Aorta (tissue), 5 donors: ENCODE measurements at regions not wholly inside any gene's neighbourhood (a gene's known extent, or its start where the extent isn't known, plus 50 kb on each side); places are given as distances from the start of the nearest gene placed in this dataset.

Experiments
- ATAC-seq: fragments of 200-7000 bp; cut with Tn5 transposase; one replicate; pipeline ENCODE4 v1.9.1; 2022; ENCODE audit warnings: moderate library complexity; ENCODE audit not compliant: low FRiP score
- DNase-seq, 2 donors: peaks; one replicate each; pipeline ENCODE4 v3.0.0-alpha.2; 2020
- H3K27ac ChIP-seq, 2 donors: one replicate each; pipeline ENCODE4 v1.5.1; 2013; ENCODE audit warnings: low read length in 2 of 2, mild to moderate bottlenecking in 2 of 2, moderate library complexity in 2 of 2, control low read depth in 1 of 2, inconsistent platforms in 1 of 2, low read depth in 1 of 2
- H3K27me3 ChIP-seq, 2 donors: one replicate each; pipeline ENCODE4 v1.6.1; 2013; ENCODE audit warnings: control low read depth in 1 of 2, low read length in 1 of 2, mild to moderate bottlenecking in 1 of 2, moderate library complexity in 1 of 2; ENCODE audit not compliant: insufficient read depth in 2 of 2, control insufficient read depth in 1 of 2
- H3K36me3 ChIP-seq, 2 donors: one replicate each; pipeline ENCODE4 v1.6.1; 2013; ENCODE audit warnings: control low read depth in 1 of 2, low read length in 1 of 2, mild to moderate bottlenecking in 1 of 2; ENCODE audit not compliant: insufficient read depth in 2 of 2, control insufficient read depth in 1 of 2
- H3K4me1 ChIP-seq, 2 donors: one replicate each; pipeline ENCODE4 v1.6.1; 2013; ENCODE audit warnings: low read length in 2 of 2, control low read depth in 1 of 2, mild to moderate bottlenecking in 1 of 2, moderate library complexity in 1 of 2; ENCODE audit not compliant: insufficient read depth in 2 of 2, control insufficient read depth in 1 of 2
- H3K4me3 ChIP-seq, 2 donors: one replicate each; pipeline ENCODE4 v1.5.1; 2013; ENCODE audit warnings: low read length in 2 of 2, control low read depth in 1 of 2, mild to moderate bottlenecking in 1 of 2
- H3K9me3 ChIP-seq: one replicate; pipeline ENCODE4 v1.6.1; 2013; ENCODE audit warnings: mild to moderate bottlenecking, low read length; ENCODE audit not compliant: control insufficient read depth
- whole genome bisulfite sequencing, 2 donors: extraction: QIAGEN DNeasy Blood & Tissue Kit; methylation state at CpG; one replicate each; pipeline ENCODE4 v1.1.7; 2013; 5-methylcytosine and 5-hydroxymethylcytosine counted together
- intact Hi-C, 2 donors: fragments of 100-400 bp; cut with DNase I; formaldehyde crosslinking; loops; one replicate each; pipeline versions ENCODE4 v1.14.2 to v1.15.0; 2022
- donor health status: healthy with polysubstance abuse.
- donor health status: Bipolar disorder and iron deficiency.
- donor health status: DM: no; HTN: no; CAD: no.
- donor health status: DM: no; HTN: no; CAD: no.
- donor health status: DM: yes; HTN: yes; CAD: no.

DNA sequence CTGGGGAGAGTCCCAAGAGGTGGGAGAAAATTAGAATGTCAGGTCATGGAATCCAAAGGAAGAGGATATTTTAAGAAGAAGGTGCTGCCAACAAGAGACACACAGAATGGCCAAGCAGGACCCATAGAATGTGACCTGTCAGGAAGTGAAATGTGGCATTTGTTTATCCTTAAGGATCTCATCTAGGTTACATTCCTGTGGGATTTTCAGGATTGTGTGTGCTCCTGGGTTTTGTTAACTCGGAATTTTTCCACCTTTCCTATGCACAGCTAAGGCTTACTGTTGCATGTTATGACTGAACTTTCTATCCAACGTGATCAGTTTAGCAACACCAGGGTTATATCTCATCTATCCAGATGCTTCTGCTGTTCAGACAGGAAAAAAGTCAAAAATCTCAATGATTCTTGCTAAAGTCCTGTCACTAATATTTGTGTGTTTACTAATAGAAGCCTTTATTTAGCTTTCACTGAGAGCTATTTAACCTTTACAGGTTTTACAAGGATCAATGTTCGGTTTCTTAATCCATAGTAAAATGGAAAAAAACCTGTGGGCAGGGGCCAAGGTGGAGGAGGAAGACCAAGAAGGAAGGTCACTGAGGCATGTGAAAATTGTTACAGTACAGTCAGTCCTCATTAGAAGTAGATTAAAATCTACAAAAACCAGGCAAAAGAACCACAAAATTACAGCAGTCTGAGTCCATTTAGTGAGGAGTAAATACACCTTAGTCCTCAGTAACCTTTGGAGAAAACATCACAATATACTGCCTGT lies 437.8 kb upstream of the NPVF start:
- ATAC-seq (no peak), DNase-seq (no peak)
- intact Hi-C loops = no loop called here
- no peaks in the 10 kb centered on the region for H3K36me3 ChIP-seq
- no peak overlapping the region for H3K27ac ChIP-seq
- H3K4me3 ChIP-seq = no peak overlapping the region
- WGBS, 2 donors = 92% methylated on average over 3 of the region's 3 CpGs
- no peaks in the 10 kb centered on the region for H3K27me3 ChIP-seq
- H3K4me1 ChIP-seq = peaks cover 0 to 5% of the 10 kb centered on the region in 2 donors
- no peaks in the 10 kb centered on the region for H3K9me3 ChIP-seq

- no peak overlapping the region for H3K27ac ChIP-seq
- 85 to 92% methylated on average over 2 of the region's 2 CpGs for WGBS, 2 donors
Observed at GRCh38 chr7:25666671-25667060, 438.4 kb upstream of the NPVF start.

GRCh38 chr7:25669281-25669781 lies 441.0 kb upstream of the NPVF start:
- no peaks in the 10 kb centered on the region for H3K27me3 ChIP-seq
- ATAC-seq (no peak), DNase-seq (no peak)
- no peaks in the 10 kb centered on the region for H3K9me3 ChIP-seq
- intact Hi-C loops = no loop called here
- H3K27ac ChIP-seq = no peak overlapping the region
- no peaks in the 10 kb centered on the region for H3K4me1 ChIP-seq
- H3K36me3 ChIP-seq = no peaks in the 10 kb centered on the region
- H3K4me3 ChIP-seq = no peak overlapping the region
- 94 to 96% methylated on average over 4 of the region's 4 CpGs for WGBS, 2 donors

More at GRCh38 chr7:25666671-25667060, 438.4 kb upstream of the NPVF start:
- H3K4me1 ChIP-seq = peaks cover 0 to 5% of the 10 kb centered on the region in 2 donors
- H3K4me3 ChIP-seq = no peak overlapping the region
- H3K9me3 ChIP-seq = no peaks in the 10 kb centered on the region
- no peaks in the 10 kb centered on the region for H3K36me3 ChIP-seq
- no peaks in the 10 kb centered on the region for H3K27me3 ChIP-seq
- DNase-seq = no peak
- no peak for ATAC-seq
- intact Hi-C loops = no loop called here

DNA sequence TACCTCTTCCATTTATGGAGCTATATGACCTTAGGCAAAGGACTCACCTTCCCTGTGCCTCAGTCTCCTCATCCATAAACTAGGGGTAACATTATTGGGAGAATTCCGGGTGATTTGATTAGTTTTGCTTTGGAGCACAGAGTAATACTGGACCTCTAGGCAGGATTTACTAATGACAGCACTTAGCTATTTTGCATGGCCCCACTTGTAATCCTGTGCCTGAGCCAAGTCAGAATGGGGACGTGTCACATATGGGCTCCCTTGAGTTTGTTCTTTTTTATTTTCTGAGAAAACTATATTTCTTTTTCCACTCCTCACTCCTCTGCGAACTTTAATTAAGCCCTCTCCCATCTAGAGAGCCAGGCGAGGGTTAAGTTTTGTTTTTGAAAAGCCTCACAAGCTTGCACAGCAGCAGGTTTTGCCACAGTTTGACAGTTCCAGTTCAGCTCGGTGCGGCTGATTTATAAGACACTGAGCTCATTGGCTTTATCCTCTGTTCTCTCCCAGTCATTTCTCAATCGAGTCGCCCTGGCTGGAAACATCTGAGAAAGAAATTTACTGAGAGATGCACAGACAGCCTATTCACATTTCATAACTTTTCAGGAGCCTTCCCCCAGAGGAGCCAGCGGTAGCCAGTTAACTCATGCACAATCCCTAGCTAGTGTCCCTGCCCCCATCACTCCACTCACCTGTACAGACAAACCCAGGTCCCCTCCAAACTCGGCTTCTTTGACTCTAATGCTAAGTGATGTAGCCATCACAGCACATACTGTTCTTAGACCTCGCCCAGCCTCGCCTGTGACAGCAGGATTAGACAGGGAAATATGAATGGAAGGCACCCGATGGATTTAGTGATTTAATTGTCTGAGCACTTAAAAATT lies 441.9 kb upstream of the NPVF start:
- Histone ChIP-seq H3K36me3 (no peaks in the 10 kb centered on the region), H3K4me3 (no peak overlapping the region), H3K9me3 (no peaks in the 10 kb centered on the region), H3K4me1 (no peaks in the 10 kb centered on the region), H3K27ac (no peak overlapping the region), H3K27me3 (no peaks in the 10 kb centered on the region)
- intact Hi-C loops = no loop called here
- ATAC-seq = peak; percentile 76
- no peak for DNase-seq
- WGBS, 2 donors = 52% methylated on average over 13 of the region's 13 CpGs

GRCh38 chr7:25671111-25671510 lies 442.8 kb upstream of the NPVF start:
- H3K4me3 ChIP-seq = no peak overlapping the region
- WGBS, 2 donors = 84 to 85% methylated on average over 10 of the region's 10 CpGs
- DNase-seq = no peak
- no peaks in the 10 kb centered on the region for H3K27me3 ChIP-seq
- no peaks in the 10 kb centered on the region for H3K4me1 ChIP-seq
- intact Hi-C loops = no loop called here
- no peak for ATAC-seq
- H3K9me3 ChIP-seq = no peaks in the 10 kb centered on the region
- no peak overlapping the region for H3K27ac ChIP-seq
- no peaks in the 10 kb centered on the region for H3K36me3 ChIP-seq

DNA sequence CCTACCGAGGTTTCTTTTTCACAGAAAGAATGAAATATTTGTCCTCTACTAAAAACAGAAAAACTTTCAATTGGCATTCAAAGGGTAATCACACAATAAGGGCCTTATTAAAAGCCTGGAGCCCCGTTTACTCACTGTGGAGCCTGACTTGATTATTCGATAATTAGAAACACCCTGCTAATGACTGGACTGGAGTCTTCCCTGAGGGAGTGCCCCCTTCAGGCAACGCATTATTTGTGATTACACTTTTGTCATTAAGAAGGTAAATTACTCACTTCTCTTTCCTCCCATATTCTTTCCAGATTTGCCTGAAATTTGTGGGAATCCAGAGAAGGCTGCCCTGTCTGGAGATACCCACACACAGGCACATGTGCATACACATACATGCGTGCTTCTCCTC lies 444.2 kb upstream of the NPVF start:
- DNase-seq (no peak), ATAC-seq (no peak)
- Histone ChIP-seq H3K9me3 (no peaks in the 10 kb centered on the region), H3K27ac (no peak overlapping the region), H3K36me3 (no peaks in the 10 kb centered on the region), H3K4me1 (no peaks in the 10 kb centered on the region), H3K27me3 (no peaks in the 10 kb centered on the region), H3K4me3 (no peak overlapping the region)
- 69 to 70% methylated on average over 5 of the region's 5 CpGs for WGBS, 2 donors
- intact Hi-C loops = no loop called here

GRCh38 chr7:25675789-25676474 lies 447.6 kb upstream of the NPVF start:
- H3K27me3 ChIP-seq = no peaks in the 10 kb centered on the region
- DNase-seq = no peak
- no peak for ATAC-seq
- no peak overlapping the region for H3K4me3 ChIP-seq
- H3K9me3 ChIP-seq = no peaks in the 10 kb centered on the region
- no peak overlapping the region for H3K27ac ChIP-seq
- no peaks in the 10 kb centered on the region for H3K36me3 ChIP-seq
- no peaks in the 10 kb centered on the region for H3K4me1 ChIP-seq
- 90 to 95% methylated on average over 4 of the region's 4 CpGs for WGBS, 2 donors
- intact Hi-C loops = no loop called here

DNA sequence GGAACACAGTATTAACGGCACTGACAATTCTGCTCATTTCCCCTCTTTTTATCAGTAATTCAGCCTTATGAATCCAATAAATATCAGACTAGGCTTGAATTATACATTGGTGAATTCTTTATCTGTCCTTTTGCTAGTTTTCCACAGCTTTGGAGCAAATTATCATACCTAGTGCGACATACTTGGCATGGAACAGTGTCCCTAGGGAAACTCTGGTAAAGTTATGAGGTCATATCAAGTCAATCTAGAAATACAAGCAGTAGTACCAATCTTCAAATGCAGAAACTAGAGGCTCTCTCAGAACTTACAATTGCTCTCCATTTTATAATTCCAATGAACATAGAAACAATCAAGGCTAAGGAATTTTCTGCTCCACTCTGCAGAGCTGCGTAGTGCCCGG lies 449.3 kb upstream of the NPVF start:
- no peaks in the 10 kb centered on the region for H3K27me3 ChIP-seq
- intact Hi-C loops = no loop called here
- no peak overlapping the region for H3K4me3 ChIP-seq
- WGBS, 2 donors = 41 to 45% methylated on average over 4 of the region's 4 CpGs
- no peak for DNase-seq
- no peak overlapping the region for H3K27ac ChIP-seq
- H3K9me3 ChIP-seq = no peaks in the 10 kb centered on the region
- no peak for ATAC-seq
- H3K36me3 ChIP-seq = no peaks in the 10 kb centered on the region
- no peaks in the 10 kb centered on the region for H3K4me1 ChIP-seq
